HEK293T (cell line): ENCODE measurements at regions not wholly inside any gene's neighbourhood (a gene's known extent, or its start where the extent isn't known, plus 50 kb on each side); places are given as distances from the start of the nearest gene placed in this dataset.

Experiments
- CTBP1 ChIP-seq: fragments of 450-650 bp; IDR thresholded peaks from 2 replicates; pipeline ENCODE4 v1.6.1; 2016; ENCODE audit warnings: borderline replicate concordance
- ELF4 ChIP-seq: fragments of 450-650 bp; IDR thresholded peaks from 2 replicates; pipeline ENCODE4 v1.6.1; 2017; ENCODE audit warnings: antibody characterized with exemption
- FOXA1 ChIP-seq: fragments of 450-650 bp; IDR thresholded peaks from 2 replicates; pipeline ENCODE4 v1.6.1; 2016; ENCODE audit warnings: mild to moderate bottlenecking
- FOXK2 ChIP-seq: fragments of 450-650 bp; IDR thresholded peaks from 2 replicates; pipeline ENCODE4 v1.6.1; 2016; ENCODE audit warnings: mild to moderate bottlenecking

DNA sequence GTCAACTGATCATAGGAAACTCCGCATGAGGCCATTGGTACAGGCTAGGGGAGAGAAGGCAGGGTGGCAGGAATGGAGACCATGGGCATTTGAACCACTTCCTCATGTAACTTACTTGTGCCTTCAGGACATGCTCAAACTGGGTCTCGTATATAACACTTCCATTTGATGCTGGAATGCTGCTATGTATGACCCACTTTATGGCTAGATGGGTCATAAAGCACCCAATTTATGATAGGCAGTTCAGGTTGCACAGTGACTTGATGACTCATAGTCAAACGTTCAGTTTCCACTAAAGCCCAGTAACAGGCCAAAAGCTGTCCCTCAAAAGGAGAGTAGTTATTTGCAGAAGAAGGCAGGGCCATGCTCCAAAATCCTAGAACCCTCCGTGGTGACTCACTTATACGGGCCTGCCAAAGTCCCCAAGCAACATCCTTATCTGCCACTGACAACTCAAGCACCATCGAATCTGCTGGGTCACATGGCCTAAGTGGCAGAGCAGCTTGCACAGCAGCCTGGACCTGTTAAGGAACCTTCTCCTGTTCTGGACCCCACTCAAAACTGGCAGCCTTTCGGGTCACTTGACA is 236.4 kb downstream of the ZC4H2 start:
- TF ChIP-seq FOXK2 (no peak), ELF4 (no peak), FOXA1 (no peak), CTBP1 (no peak)
